ENCODE measurements at regions not wholly inside any gene's neighbourhood (a gene's known extent, or its start where the extent isn't known, plus 50 kb on each side); places are given as distances from the start of the nearest gene placed in this dataset.

- H3K4me3 Mint-ChIP-seq: no peak overlapping the region
- ChIA-PET POLR2A (no interaction called here), CTCF (no interaction called here)
- no peaks in the 10 kb centered on the region for H3K9me3 Mint-ChIP-seq
- no peaks in the 10 kb centered on the region for H3K36me3 Mint-ChIP-seq (ENCODE audit: low read depth)
- no peak overlapping the region for H3K27ac Mint-ChIP-seq
- intact Hi-C loops (cut with micrococcal nuclease): no loop called here
- H3K27me3 Mint-ChIP-seq: peaks cover 1% of the 10 kb centered on the region
- H3K4me1 Mint-ChIP-seq: no peaks in the 10 kb centered on the region
- no peak for TF ChIP-seq CTCF (IDR thresholded peaks at IDR 0.05)
- no peak for DNase-seq
- ATAC-seq (ENCODE audit: low read depth): no peak
Observed at GRCh38 chr12:90229407-90230170, 521.0 kb upstream of the ATP2B1 start.

- ChIA-PET POLR2A (no interaction called here), CTCF (interaction anchor here (0.6 kb wide), 1 partner anchor 122 kb away, joined by 3 read pairs; no protein-coding TSS in a partner anchor)
- H3K4me1 Mint-ChIP-seq: no peaks in the 10 kb centered on the region
- DNase-seq: no peak
- no peaks in the 10 kb centered on the region for H3K36me3 Mint-ChIP-seq (ENCODE audit: low read depth)
- intact Hi-C loops (cut with micrococcal nuclease): no loop called here
- ATAC-seq (ENCODE audit: low read depth): no peak
- peaks cover 5% of the 10 kb centered on the region for H3K27me3 Mint-ChIP-seq
- H3K27ac Mint-ChIP-seq: no peak overlapping the region
- H3K9me3 Mint-ChIP-seq: no peaks in the 10 kb centered on the region
- H3K4me3 Mint-ChIP-seq: no peak overlapping the region
- no peak for TF ChIP-seq CTCF (IDR thresholded peaks at IDR 0.05)
Observed at GRCh38 chr12:90226211-90226610, 517.6 kb upstream of the ATP2B1 start.

- no peak for TF ChIP-seq CTCF (IDR thresholded peaks at IDR 0.05)
- DNase-seq (no peak), ATAC-seq (ENCODE audit: low read depth) (no peak)
- intact Hi-C loops (cut with micrococcal nuclease): no loop called here
- no peaks in the 10 kb centered on the region for H3K36me3 Mint-ChIP-seq (ENCODE audit: low read depth)
- H3K27me3 Mint-ChIP-seq: peaks cover 2% of the 10 kb centered on the region
- ChIA-PET POLR2A (no interaction called here), CTCF (no interaction called here)
- no peak overlapping the region for H3K27ac Mint-ChIP-seq
- H3K4me1 Mint-ChIP-seq: peaks cover 6% of the 10 kb centered on the region
- H3K4me3 Mint-ChIP-seq: no peak overlapping the region
- H3K9me3 Mint-ChIP-seq: no peaks in the 10 kb centered on the region
Observed at GRCh38 chr12:90216815-90217214, 508.2 kb upstream of the ATP2B1 start.

- CTCF ChIA-PET: no interaction called here
- Mint-ChIP-seq H3K9me3 (peaks cover 3% of the 10 kb centered on the region), H3K4me1 (peaks cover 6% of the 10 kb centered on the region), H3K27ac (no peak overlapping the region), H3K36me3 (ENCODE audit: low read depth) (no peaks in the 10 kb centered on the region), H3K4me3 (no peak overlapping the region), H3K27me3 (no peaks in the 10 kb centered on the region)
- TF ChIP-seq CTCF (IDR thresholded peaks at IDR 0.05): no peak
- intact Hi-C loops (cut with micrococcal nuclease): no loop called here
- POLR2A ChIA-PET: no interaction called here
- ATAC-seq (ENCODE audit: low read depth): no peak
- no peak for DNase-seq
Observed at GRCh38 chr12:90216020-90216552, 507.4 kb upstream of the ATP2B1 start.

- Mint-ChIP-seq H3K9me3 (peaks cover 23% of the 10 kb centered on the region), H3K4me3 (no peak overlapping the region), H3K27me3 (no peaks in the 10 kb centered on the region), H3K27ac (no peak overlapping the region), H3K4me1 (peaks cover 10% of the 10 kb centered on the region), H3K36me3 (ENCODE audit: low read depth) (peaks cover 2% of the 10 kb centered on the region)
- POLR2A ChIA-PET: no interaction called here
- DNase-seq (no peak), ATAC-seq (ENCODE audit: low read depth) (no peak)
- intact Hi-C loops (cut with micrococcal nuclease): no loop called here
- no peak for TF ChIP-seq CTCF (IDR thresholded peaks at IDR 0.05)
- CTCF ChIA-PET: no interaction called here
Observed at GRCh38 chr12:90211017-90211416, 502.4 kb upstream of the ATP2B1 start.

All from activated B cell treated with CpG ODN at 0.5 μM for 24 hours (primary cell).